Right lobe of liver (tissue), 6 donors: ENCODE measurements at regions not wholly inside any gene's neighbourhood (a gene's known extent, or its start where the extent isn't known, plus 50 kb on each side); places are given as distances from the start of the nearest gene placed in this dataset.

ENCODE experiments used
- ATAC-seq, 4 donors: fragments of 200-7000 bp; cut with Tn5 transposase; one replicate each; pipeline ENCODE4 v1.9.1; 2020; ENCODE audit warnings: mild to moderate bottlenecking in 4 of 4, moderate library complexity in 4 of 4
- DNase-seq, 3 donors: peaks; one replicate each; pipeline ENCODE4 v3.0.0-alpha.2; 2020
- H3K27ac ChIP-seq, 3 donors: fragments of 200-600 bp; one replicate each; pipeline ENCODE4 v1.8.0; 2022
- H3K27me3 ChIP-seq, 2 donors: fragments of 200-600 bp; one replicate each; pipeline ENCODE4 v1.8.0; 2022
- H3K36me3 ChIP-seq, 4 donors: fragments of 200-600 bp; sonication (generic) in 1 of 4; one replicate each; pipeline versions ENCODE4 v1.5.1 to v1.8.0; 2017 to 2022; ENCODE audit warnings: control low read depth in 1 of 4
- H3K4me1 ChIP-seq, 4 donors: fragments of 200-600 bp; sonication (generic) in 1 of 4; one replicate each; pipeline versions ENCODE4 v1.5.1 to v1.8.0; 2017 to 2022; ENCODE audit warnings: control low read depth in 1 of 4
- H3K4me3 ChIP-seq, 3 donors: fragments of 200-600 bp; one replicate each; pipeline ENCODE4 v1.8.0; 2022
- H3K9me3 ChIP-seq, 4 donors: fragments of 200-600 bp; sonication (generic) in 1 of 4; one replicate each; pipeline versions ENCODE4 v1.5.1 to v1.8.0; 2017 to 2022; ENCODE audit warnings: control low read depth in 1 of 4
- POLR2A ChIP-seq: fragments of 450-650 bp; IDR thresholded peaks from one replicate; pipeline ENCODE4 v1.6.1; 2017; ENCODE audit warnings: antibody characterized with exemption, mild to moderate bottlenecking
- WGBS: methylation state at CpG from one replicate; pipeline ENCODE4 v1.1.6; 2018; ENCODE audit warnings: low coverage, low lambda C conversion rate; ENCODE audit not compliant: insufficient coverage; ENCODE audit errors: missing lambda C conversion rate; 5-methylcytosine and 5-hydroxymethylcytosine counted together
- intact Hi-C, 2 donors: fragments of 100-400 bp; cut with DNase I; formaldehyde crosslinking; loops; one replicate each; pipeline versions ENCODE4 v1.11.2 to v1.14.1; 2022
- TF ChIP-seq, protein P1 (sequence below), 4 donors: fragments of 200-600 bp in 3 of 4; fragments of 450-650 bp in 1 of 4; IDR thresholded peaks; one replicate each; pipeline versions ENCODE4 v1.5.1 to v1.8.0; 2016 to 2022; ENCODE audit warnings: antibody characterized with exemption in 4 of 4, mild to moderate bottlenecking in 2 of 4
- donor health status: DM: no; HTN: yes; CAD: no.
- donor health status: DM: no; HTN: no; CAD: no.
- donor health status: DM: no; HTN: no; CAD: no.
- donor health status: DM: no; HTN: yes; CAD: no.
- donor health status: DM: no; HTN: yes; CAD: no.

DNA sequence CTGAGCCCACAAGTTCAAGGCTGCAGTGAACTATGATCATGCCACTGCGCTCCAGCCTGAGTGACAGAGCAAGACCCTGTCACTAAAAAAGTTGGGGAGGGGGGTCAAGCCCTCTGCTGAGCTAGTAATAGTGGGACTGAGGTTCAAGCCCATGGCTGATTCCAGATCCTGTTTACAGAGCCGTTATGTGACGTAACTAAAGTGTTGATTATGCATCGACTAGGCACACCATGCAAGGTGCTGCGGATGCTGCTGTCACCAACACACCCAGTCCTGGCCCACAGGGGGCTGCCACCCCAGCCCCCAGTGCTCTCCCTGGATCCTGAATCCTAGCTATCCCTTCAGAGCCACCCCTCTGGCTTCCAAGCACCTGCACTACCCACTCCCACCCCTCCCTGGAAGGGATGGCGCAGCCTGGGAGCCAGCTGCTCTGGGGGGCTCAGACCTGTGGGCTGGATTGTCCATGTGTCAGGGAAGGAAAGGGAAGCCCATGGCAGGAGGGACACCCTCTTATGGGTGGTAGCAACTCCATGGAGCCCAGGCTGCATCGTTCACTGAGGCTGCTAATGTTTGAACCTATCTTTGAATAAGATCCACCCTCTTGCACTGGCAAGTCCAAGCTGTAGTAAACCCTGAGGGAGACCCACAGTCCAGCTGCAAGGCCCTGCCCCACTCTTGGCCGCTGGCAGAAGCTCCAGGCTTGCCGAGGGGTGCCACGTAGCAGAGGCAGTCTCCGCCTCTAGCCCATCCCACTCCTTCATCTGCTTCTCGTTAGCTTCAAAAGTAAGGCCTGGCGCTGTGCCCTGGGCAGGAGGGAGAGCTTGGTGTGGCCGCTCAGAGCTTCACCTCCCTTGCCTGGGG, 95.0 kb downstream of the SNX5 start:
- 50% methylated on average over 1 of the region's 14 CpGs for WGBS
- intact Hi-C loops, result no loop called here
- Histone ChIP-seq H3K4me3 (peak overlapping the region in 2 of 3 donors; percentile 22 to 30), H3K4me1 (peaks cover 0 to 52% (median 28%) of the 10 kb centered on the region in 4 donors), H3K9me3 (no peaks in the 10 kb centered on the region), H3K36me3 (no peaks in the 10 kb centered on the region), H3K27me3 (no peaks in the 10 kb centered on the region), H3K27ac (peak overlapping the region; percentile 37 to 94 (median 54))
- peak; percentile 91 to 95 (median 94) for DNase-seq
- peak; percentile 27 for TF ChIP-seq POLR2A
- TF ChIP-seq, protein P1, sequence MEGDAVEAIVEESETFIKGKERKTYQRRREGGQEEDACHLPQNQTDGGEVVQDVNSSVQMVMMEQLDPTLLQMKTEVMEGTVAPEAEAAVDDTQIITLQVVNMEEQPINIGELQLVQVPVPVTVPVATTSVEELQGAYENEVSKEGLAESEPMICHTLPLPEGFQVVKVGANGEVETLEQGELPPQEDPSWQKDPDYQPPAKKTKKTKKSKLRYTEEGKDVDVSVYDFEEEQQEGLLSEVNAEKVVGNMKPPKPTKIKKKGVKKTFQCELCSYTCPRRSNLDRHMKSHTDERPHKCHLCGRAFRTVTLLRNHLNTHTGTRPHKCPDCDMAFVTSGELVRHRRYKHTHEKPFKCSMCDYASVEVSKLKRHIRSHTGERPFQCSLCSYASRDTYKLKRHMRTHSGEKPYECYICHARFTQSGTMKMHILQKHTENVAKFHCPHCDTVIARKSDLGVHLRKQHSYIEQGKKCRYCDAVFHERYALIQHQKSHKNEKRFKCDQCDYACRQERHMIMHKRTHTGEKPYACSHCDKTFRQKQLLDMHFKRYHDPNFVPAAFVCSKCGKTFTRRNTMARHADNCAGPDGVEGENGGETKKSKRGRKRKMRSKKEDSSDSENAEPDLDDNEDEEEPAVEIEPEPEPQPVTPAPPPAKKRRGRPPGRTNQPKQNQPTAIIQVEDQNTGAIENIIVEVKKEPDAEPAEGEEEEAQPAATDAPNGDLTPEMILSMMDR (IDR thresholded peaks at IDR 0.05), result peak in 1 of 4 donors; percentile 2
- peak; percentile 73 to 83 (median 79) for ATAC-seq

GRCh38 chr20:17872959-17873358, 95.6 kb downstream of the SNX5 start:
- Histone ChIP-seq H3K36me3 (no peaks in the 10 kb centered on the region), H3K27me3 (no peaks in the 10 kb centered on the region), H3K27ac (peak overlapping the region; percentile 37 to 94 (median 54)), H3K4me3 (no peak overlapping the region), H3K9me3 (no peaks in the 10 kb centered on the region), H3K4me1 (peaks cover 0 to 45% (median 25%) of the 10 kb centered on the region in 4 donors)
- intact Hi-C loops, result no loop called here
- ATAC-seq (no peak), DNase-seq (no peak)
- 27% methylated on average over 5 of the region's 5 CpGs for WGBS
- TF ChIP-seq, protein P1 (IDR thresholded peaks at IDR 0.05), result no peak
- TF ChIP-seq POLR2A, result no peak

DNA sequence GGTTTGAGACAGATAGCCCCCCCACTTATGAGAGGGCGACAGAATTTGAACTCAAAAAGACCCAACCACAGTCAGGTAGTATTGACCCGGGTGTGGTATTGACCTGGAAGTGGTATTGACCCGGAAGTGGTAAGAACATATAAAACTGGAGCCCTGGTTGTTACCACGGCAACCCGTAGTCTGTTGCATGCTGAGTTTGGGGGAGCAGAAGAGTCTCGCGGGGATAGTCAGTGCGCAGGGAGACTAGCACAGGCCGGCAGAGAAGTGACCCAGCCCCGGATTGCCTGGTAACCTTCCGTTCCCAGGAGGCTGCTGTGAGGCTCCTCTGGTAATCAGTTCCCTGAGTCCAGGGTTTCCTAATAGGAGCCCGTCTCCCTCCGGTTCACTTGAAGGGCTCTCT, 96.2 kb downstream of the SNX5 start:
- Histone ChIP-seq H3K36me3 (no peaks in the 10 kb centered on the region), H3K4me1 (peaks cover 0 to 40% (median 22%) of the 10 kb centered on the region in 4 donors), H3K9me3 (no peaks in the 10 kb centered on the region), H3K4me3 (no peak overlapping the region), H3K27me3 (no peaks in the 10 kb centered on the region), H3K27ac (peak overlapping the region in 1 of 3 donors; percentile 94)
- intact Hi-C loops, result no loop called here
- DNase-seq (no peak), ATAC-seq (no peak)
- WGBS, result 25% methylated on average over 5 of the region's 13 CpGs
- no peak for TF ChIP-seq POLR2A
- TF ChIP-seq, protein P1 (IDR thresholded peaks at IDR 0.05), result no peak

GRCh38 chr20:17871886-17872285, 96.7 kb downstream of the SNX5 start:
- DNase-seq (no peak), ATAC-seq (no peak)
- 78% methylated on average over 4 of the region's 4 CpGs for WGBS
- intact Hi-C loops, result no loop called here
- Histone ChIP-seq H3K36me3 (no peaks in the 10 kb centered on the region), H3K9me3 (no peaks in the 10 kb centered on the region), H3K4me1 (peaks cover 0 to 36% (median 20%) of the 10 kb centered on the region in 4 donors), H3K27ac (peak overlapping the region in 1 of 3 donors; percentile 94), H3K4me3 (no peak overlapping the region), H3K27me3 (no peaks in the 10 kb centered on the region)
- no peak for TF ChIP-seq POLR2A
- TF ChIP-seq, protein P1 (IDR thresholded peaks at IDR 0.05), result no peak
